ENCODE measurements at regions not wholly inside any gene's neighbourhood (a gene's known extent, or its start where the extent isn't known, plus 50 kb on each side); places are given as distances from the start of the nearest gene placed in this dataset.
"Not testable (repeated sequence)": the region's sequence is repeated elsewhere in the genome, so short reads cannot be mapped to it uniquely, and the experiment has no call there.

DNA sequence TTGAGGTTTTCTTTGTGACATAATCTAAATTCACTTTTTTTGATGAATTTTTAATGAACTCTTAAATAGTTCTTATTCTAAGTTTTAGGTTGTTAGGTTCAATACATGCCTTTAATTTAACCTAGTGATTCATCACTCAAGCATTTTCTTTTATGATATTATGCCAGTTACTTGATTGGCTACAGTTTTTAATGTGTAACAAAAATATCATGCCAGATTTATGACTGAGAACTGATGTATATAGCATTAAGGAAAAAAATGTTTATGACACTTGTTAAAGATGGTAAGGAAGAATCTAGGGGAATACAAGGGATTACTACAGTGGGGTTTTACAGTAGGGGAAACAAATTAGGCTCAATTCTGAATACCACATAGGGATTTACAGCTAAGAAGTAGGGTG, 103.1 kb downstream of the VGLL3 start:
- DNase-seq, result no peak

DNA sequence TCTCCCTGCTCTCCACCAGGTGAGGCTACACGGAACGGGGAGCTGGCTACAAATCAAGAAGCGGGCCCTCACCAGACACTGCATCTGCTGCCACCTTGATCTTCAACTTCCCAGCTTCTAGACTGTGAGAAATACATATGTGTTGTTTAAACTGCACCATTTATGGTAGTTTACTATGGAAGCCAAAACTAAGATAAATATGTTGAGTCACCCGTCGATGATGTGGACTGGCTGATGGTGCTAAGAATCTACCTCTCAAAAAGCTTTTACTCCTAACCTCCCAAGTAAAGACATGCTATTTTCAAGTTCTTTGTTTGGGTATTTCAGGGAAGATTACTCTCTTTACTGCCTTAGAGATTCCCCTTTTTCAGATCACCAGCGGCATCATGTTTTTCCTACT, 110.9 kb downstream of the VGLL3 start:
- no peak for DNase-seq

DNA sequence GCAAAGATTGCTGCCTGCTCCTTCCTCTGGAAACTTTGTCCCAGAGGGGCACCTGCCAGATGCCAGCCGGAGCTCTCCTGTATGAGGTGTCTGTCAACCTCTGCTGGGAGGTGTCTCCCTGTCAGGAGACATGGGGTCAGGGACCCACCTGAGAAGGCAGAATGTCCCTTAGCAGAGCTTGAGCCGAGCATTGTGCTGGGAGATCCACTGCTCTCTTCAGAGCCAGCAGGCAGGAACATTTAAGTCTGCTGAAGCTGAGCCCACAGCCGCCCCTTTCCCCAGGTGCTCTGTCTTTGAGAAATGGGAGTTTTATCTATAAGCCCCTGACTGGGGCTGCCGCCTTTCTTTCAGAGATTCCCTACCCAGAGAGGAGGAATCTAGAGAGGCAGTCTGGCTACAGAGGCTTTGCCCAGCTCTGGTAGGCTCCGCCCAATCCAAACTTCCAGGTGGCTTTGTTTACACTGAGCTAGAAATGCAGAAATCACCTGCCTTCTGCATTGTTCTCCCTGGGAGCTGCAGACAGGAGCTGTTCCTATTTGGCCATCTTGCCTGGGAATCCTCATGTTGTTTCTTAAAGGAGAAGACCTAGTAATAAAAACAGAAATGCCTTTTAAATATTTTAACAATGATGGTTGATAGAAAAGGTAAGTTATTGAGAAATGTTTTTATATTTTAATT, 114.3 kb downstream of the VGLL3 start:
- DNase-seq, result not testable (repeated sequence)

DNA sequence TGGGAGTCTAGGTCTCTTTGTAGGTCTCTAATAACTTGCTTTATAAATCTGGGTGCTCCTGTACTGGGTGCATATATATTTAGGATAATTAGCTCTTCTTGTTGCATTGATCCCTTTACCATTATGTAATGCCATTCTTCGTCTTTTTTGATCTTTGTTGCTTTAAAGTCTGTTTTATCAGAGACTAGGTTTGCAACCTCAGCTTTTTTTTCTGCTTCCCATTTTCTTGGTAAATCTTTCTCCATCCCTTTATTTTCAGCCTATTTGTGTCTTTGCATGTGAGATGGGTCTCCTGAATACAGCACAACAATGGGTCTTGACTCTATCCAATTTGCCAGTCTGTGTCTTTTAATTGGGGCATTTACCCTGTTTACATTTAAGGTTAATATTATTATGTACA, 116.2 kb downstream of the VGLL3 start:
- DNase-seq, result not testable (repeated sequence)

DNA sequence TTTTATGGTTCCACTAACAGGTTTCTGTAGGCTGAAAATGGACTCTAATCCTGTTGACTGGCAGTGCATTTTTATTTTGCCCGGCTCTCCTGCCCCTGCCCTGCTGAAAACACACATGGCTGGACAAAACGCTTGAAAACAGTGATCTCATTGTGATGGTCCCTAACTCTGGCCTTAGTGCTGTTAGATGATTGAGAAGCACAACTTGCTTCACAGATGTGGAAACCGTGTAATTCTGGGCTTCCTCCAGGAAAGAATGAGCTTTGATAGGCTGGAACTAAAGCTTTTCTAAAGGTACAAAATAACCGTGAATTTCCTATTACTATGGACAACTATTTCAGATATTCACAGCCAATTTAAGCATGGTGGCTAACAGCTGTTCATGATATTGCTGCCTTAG, 121.4 kb downstream of the VGLL3 start:
- no peak for DNase-seq

DNA sequence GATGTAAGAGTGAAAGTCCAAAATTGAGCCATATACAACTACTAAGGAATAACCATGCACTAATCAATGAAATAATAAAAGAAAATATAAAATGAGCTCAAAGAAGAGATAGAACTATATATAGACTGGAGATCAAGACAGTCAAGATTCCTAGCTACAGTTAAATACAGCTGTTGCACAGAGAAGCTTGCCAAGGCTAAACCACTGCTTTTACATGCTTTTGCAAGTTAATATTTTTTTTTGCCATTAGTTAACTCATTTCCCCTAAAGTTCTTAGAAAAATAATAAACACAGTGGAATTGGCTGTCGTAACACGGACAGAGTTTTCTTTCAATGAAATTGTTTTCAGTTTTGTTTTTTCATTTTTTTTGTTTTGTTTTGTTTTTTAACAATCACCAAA, 123.0 kb downstream of the VGLL3 start:
- DNase-seq, result no peak

DNA sequence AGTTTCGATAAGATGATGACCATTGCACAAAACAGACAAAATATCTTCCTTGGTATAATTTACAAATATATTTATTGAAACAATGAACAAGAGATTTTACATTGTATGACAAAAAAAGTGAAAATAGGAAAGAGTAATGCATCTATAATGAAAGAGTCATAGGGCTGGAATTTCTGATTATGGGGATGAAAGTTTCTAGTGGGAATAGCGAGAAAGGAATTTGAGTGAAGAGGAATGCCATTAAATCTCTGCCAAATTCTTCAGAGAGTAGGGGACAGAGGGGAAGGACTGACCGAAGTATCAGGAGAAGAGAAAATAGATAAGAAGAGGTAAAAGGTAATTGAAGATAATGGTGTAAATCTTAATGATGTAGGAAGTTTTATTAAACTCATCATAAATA, 125.4 kb downstream of the VGLL3 start:
- DNase-seq, result no peak

DNA sequence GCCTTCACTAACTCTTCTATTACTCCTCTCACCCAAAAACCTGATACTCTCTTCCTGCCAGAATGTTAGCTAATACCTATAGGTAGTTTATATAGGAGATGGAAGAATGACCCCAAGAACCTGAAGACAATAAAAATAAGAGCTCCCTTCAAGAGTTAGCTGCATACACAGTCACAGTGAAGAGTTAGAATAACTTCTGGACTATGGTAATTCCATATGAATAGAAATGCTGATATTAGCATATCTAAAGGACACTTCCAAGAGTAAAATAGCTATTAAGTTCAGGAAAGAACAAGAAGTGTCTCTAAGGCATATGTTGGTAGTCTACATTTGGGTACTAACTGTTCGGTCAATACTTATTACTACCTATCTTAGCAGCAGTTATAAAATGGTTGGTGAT, 134.2 kb downstream of the VGLL3 start:
- DNase-seq, result no peak

DNA sequence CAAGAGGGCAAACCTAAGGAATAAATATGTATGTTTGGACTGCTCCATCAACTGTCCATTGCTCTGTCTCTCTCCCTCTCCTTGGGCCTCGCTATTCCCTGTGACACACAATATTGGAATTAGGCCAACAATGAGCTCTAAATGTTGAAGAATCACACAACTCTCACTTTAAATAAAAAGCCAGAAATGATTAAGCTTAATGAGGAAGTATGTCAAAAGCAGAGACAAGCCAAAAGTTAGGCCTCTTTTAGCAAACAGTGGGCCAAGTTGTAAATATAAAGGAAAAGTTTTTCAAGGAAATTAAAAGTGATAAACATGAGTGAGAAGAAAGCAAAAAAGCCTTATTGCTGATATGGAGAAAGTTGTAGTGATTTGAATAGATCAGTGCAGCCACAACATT, 141.0 kb downstream of the VGLL3 start:
- no peak for DNase-seq

DNA sequence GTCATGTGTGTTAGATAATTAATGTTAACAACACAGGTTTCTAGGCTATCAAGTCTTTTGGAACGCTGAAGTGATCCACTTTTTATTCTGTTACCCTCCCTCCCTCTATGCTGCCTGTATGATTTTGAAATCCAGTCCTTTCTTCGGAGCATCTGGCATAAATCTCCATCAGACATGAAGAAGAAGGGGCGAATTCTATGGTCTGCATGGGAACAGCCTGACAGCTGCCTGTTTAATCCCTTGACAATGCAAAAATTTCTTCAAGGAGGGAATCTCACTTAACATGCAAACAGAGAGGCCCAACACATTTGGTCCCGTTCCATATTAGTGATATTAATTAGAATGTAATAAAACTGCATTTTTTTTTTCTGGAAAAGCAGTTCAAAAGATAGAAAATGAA, 145.2 kb downstream of the VGLL3 start:
- no peak for DNase-seq

DNA sequence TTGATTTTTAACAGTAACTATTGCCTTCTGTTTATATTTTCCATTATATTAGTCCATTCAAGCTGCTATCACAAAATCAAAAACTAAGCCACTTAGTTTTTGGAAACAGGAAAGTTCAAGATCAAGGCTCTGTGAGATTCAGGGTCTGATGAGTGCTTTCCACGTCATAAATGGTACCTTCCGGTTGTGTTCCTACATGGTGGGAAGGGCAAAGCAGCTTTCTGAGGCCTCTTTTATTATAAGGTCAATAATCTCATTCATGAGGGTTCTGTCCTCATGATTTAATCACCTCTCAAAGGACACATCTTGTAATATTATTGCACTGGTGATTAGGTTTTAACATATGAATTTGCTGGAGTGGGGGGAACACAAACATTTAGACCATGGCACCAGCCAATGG, 152.0 kb downstream of the VGLL3 start:
- DNase-seq, result no peak

DNA sequence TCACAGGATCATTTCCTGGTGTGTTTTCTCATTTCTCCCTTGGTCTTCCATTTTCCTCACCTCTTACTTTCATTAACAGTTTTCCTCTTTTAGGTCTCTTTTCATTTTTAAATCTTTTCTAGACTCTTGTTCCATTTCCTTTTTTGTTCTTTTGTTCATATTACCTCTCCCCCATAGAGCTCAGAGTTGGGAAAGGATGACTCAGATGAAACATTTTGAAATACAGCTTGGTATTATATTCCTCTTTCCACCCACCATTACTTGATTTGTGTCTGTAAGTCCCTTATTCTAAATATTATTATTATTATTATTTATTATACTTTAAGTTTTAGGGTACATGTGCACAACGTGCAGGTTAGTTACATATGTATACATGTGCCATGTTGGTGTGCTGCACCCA, 153.1 kb downstream of the VGLL3 start:
- no peak for DNase-seq

DNA sequence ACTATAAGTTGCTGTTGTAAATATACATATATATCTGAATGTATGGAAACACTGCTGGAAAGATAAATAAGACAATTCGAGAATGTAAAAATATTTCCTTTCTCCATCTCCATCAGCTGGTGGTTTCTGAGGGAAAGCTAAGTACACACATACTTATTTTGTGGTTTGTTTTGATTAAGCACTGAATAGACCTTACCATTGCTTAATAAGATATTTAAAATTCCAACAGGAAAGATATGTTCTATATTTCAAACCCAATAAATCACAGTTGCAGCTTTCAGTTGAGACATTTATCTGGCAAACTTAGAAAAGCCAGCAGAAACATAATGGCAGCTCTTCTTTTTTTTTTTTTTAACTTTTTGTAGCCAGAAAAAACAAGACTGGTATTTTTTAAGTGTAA, 160.4 kb downstream of the VGLL3 start:
- no peak for DNase-seq

DNA sequence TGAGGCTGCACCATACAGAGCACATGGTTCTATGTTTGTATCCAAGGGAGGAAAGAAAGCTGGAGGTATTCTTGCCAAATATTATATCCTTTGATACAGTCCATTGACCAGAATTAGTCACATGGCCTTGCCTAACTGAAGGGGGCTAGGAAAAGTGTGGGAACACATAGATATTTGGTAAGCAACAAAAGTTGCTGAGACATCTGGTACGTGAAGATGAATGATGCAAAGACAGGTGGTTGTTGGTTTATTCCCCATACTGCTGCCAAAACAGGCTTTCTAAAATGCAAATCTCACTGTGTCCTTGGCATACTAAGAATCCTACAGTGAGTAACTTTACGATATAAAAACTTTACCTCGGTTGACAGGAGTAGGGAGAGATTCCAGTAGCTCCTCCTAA, 162.2 kb downstream of the VGLL3 start:
- DNase-seq, result no peak

DNA sequence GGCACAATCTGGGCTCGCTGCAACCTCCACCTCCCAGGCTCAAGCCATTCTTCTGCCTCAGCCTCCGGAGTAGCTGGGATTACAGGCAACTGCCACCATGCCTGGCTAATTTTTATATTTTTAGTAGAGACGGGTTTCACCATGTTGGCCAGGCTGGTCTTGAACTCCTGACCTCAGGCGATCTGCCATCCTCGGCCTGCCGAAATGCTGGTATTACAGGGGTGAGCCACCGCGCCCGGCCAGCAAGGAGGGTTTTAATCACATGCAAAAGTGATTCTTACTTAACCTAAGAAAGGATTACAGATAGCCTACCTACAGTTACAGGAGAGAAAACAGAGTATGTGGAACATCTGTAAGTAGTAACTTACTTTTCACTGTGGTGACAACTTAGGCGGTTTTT, 163.4 kb downstream of the VGLL3 start:
- not testable (repeated sequence) for DNase-seq

DNA sequence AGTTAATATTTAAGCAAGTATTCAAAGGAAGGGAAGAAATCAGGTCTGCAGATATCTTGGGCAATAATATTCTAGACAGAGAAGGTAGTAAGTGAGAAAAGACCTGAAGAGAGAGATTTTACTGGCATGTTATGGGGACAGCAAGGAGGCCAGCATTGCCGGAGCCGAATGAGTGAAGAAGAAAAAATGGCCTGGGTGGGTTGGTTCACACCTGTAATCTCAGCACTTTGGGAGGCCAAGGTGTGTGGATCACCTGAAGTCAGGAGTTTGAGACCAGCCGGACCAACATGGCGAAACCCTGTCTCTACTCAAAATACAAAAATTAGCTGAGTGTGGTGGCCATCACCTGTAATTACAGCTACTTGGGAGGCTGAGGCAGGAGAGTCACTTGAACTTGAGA, 164.7 kb downstream of the VGLL3 start:
- no peak for DNase-seq

DNA sequence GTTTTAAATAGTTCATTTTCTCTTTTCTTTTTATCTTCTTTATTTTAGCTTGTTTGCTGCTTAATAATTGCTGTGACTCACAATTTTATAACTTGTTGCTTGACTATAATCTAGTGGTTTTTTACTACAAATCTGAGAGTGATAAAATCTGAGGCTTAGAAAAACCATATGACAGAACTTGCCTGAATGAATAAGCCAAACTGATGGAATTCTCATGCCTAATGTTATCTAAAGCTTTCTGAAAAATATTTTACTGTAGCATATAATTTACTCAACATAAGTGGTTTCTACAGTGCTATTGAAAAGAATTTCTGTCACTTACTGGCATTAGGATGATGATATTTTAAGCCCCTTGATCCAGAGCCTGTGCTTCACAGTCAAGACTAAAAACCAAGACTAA, 175.1 kb downstream of the VGLL3 start:
- no peak for DNase-seq

DNA sequence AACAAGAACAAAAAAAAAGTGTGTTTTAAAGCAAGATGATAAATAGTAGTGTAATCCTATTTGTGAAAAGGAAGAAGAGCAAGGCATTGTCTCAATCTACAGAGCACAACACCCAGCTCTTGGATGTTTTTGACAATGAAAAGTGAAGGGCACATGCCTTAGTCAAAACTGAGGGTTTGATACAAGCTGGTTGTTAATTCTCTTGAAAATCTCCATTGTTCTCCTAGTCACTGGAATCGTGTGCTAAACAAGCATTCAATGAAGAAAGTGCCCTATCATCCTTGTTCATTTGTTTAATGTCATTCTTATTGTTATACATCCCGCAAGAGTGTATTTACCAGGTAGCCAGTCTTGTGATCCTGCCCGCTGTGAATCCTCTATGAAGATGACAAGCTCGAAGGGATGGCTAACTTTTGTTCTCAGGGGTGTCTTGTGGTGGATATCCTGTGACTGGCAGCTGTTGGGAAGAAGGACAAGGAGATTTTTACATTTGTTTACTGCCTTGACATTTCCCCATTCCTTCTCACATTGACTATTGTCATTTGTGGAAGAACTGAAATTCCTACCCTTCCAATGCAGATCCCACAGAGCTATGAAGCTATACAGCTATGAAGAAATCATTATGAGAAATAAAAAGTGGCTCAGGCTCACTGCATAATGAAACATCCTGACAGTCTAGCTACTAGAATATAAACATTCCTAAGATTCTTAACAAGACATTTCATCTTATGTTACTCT, 175.9 kb downstream of the VGLL3 start:
- no peak for DNase-seq

DNA sequence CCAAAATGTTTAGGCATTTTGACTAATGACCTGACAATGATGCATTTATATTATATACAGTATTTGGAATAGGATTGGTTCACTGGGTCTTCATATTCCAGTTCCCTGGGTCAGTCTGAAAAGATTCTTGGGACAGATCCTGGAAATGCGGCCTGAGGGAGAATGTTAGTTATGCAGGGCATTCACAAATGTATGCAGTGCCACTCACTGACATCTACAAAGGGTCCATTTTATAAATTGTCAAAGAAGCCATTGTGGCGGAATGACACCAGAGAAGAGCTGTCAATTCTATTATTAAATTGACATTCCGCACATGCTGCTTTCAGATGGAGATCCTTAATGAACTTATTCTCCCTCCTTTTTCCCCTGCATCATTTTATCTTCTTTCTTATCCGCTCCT, 176.6 kb downstream of the VGLL3 start:
- DNase-seq, result no peak

DNA sequence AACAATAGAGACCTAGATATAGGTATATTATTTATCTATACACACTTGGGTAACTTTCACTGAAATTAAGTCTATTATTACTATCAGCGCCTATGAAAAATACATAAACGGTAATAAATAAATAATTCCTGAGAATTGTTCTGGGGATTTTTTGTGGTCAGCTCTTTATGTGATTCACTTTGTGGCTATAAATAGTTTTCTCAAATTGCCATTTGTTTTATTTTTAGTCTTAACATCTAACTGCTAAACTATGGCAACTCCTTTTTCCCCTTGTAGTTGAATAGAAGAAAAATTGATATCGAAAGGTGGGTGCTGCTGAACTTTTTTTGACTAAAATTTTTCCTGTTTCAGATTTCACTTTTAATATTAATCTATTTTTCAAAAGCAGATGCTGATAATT, 189.0 kb downstream of the VGLL3 start:
- DNase-seq, result no peak

DNA sequence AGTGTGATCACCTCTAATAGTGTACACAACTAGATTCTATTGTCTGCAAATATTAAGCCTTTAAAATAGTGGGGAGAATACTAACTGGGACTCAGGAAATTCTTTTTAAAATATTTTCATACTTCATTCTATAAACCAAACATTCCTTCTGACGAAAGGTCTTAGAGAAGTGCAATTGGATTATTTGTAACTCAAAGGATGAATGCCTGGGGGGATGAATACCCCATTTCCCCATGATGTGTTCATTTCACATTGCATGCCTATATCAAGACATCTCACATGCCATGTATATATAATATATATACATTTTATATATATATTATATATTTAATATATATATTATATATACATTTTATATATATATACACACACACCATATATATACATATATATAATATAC, 189.9 kb downstream of the VGLL3 start:
- DNase-seq, result no peak

DNA sequence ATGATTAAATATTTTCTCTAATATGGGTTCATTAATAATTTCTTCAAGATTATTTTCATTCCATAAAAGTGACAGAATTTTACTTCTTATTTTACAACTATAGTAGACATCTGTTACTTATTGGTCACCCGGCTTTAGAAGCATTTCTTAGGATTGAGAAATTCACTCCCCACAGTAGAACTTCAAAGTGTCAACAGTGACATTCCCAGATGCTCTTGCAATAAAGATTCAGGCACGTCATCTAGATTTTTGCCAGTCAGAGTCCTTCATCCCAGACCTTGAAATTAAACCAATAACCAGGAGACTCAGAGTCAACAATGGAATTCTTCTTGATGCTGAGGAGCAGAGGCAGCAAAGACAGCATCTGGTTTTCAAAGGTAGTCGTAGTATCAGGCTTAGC, 190.8 kb downstream of the VGLL3 start:
- no peak for DNase-seq

DNA sequence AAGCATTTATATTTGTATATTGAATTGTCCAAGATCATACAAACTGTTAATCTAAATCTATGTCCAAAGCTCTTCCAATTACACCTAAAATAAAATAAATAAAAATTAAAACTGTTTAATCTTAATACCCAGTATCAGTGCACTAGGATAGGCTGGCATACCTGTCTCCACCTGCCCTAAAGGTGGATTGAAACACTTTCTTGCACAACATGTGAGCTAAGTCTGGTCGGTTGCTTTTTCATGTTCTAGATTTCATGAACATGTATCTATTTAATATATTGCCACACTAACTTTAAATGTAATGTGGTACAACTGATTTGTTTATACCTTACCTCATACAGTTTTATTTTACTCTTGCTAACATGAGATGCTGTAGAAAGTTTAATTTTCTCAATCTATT, 193.0 kb downstream of the VGLL3 start:
- no peak for DNase-seq

DNA sequence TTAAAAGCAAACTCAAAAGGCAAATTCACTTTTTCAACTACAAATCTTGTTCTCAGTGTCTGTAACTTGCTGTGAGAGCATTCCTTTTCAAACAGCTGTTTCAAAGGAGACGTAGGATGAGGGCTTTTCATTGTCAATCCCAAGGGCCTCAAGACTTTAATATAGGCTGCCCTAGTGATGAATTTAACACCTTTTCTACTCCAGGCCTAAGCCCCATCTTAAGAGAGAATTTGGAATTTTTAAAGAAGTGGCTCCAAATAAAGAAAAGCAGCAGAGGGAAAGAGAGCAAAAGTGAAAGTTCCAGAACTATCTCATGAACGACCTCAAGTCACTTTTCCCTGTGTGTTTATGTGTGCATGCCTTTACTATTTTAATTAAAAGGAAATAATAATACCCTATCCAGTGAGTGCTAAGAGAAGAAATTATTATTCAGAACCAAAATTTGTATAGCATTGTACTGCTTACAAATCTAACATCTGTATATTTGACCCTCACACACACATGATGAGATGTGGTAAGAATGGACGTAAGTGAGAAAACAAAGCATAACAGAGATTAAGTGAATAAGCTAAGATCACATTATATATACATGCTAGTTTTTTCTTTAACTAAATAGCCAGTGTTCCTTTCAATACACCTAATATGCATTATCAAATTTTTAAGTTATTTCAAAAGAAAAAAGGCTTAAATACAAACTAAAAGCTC, 196.4 kb downstream of the VGLL3 start:
- DNase-seq, result no peak

Measured in CD4-positive, alpha-beta T cell treated with Interleukin-4 for 4 hours (primary cell).